NB4 (cell line): ENCODE measurements at regions not wholly inside any gene's neighbourhood (a gene's known extent, or its start where the extent isn't known, plus 50 kb on each side); places are given as distances from the start of the nearest gene placed in this dataset.

Experiments used
- MAX ChIP-seq: IDR thresholded peaks from 2 replicates; pipeline ENCODE4 v1.6.1; 2011; ENCODE audit warnings: low read depth, low read length
- POLR2A ChIP-seq: IDR thresholded peaks from 2 replicates; pipeline ENCODE4 v1.6.1; 2011; ENCODE audit warnings: mild to moderate bottlenecking; ENCODE audit not compliant: insufficient read length; ENCODE audit errors: extremely low read depth
- TF ChIP-seq, protein P1 (sequence below): IDR thresholded peaks from one replicate; pipeline ENCODE4 v1.5.1; 2012; ENCODE audit warnings: low read depth, low read length

GRCh38 chr4:155478336-155478835 lies 101.6 kb upstream of the MAP9 start:
- TF ChIP-seq POLR2A: no peak
- TF ChIP-seq, protein P1, sequence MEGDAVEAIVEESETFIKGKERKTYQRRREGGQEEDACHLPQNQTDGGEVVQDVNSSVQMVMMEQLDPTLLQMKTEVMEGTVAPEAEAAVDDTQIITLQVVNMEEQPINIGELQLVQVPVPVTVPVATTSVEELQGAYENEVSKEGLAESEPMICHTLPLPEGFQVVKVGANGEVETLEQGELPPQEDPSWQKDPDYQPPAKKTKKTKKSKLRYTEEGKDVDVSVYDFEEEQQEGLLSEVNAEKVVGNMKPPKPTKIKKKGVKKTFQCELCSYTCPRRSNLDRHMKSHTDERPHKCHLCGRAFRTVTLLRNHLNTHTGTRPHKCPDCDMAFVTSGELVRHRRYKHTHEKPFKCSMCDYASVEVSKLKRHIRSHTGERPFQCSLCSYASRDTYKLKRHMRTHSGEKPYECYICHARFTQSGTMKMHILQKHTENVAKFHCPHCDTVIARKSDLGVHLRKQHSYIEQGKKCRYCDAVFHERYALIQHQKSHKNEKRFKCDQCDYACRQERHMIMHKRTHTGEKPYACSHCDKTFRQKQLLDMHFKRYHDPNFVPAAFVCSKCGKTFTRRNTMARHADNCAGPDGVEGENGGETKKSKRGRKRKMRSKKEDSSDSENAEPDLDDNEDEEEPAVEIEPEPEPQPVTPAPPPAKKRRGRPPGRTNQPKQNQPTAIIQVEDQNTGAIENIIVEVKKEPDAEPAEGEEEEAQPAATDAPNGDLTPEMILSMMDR: no peak
- TF ChIP-seq MAX: no peak
